GM18499 (cell line): ENCODE measurements at regions not wholly inside any gene's neighbourhood (a gene's known extent, or its start where the extent isn't known, plus 50 kb on each side); places are given as distances from the start of the nearest gene placed in this dataset.

ENCODE experiments used
- ATAC-seq: cut with Tn5 transposase; IDR thresholded peaks from one replicate; pipeline ENCODE4 v1.9.1; 2021; ENCODE audit warnings: moderate number of reproducible peaks; ENCODE audit not compliant: insufficient read depth, unreplicated experiment

DNA sequence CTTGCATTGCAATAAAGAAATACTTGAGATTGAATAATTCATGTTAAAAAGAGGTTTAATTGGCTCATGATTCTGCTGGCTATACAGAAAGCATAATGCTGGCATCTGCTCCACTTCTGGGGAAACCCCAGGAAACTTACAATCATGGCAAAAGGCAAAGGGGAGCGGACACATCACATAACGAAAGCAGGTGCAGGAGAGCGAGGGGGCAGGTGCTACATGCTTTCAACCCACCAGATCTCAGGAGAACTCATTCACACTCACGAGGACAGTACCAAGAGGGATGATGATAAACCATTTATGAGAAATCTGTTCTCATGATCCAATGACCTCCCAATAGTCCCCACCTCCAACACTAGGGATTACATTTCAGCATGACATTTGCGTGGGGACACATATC lies 172.6 kb downstream of the RASSF9 start:
- no peak for ATAC-seq

DNA sequence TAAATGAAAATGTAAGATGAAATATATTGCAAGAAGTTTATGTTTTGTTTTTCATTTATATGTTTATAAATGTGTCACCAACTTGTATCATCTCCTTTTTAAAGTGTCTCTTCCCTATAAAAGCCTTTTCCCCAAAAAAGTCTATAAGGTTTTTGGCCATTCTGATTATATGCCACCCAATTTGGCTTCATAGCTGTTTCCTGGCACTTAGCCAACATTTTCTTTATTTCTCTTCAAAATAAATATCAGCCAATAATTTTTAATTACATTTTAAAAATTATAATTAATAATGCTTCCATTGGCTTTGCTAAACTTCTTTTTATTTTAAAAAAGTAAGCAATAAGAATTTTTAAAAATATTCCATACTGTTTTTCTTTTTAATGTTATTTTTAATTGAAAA lies 171.8 kb downstream of the RASSF9 start:
- no peak for ATAC-seq

GRCh38 chr12:85669911-85670310 lies 166.3 kb downstream of the RASSF9 start:
- no peak for ATAC-seq

DNA sequence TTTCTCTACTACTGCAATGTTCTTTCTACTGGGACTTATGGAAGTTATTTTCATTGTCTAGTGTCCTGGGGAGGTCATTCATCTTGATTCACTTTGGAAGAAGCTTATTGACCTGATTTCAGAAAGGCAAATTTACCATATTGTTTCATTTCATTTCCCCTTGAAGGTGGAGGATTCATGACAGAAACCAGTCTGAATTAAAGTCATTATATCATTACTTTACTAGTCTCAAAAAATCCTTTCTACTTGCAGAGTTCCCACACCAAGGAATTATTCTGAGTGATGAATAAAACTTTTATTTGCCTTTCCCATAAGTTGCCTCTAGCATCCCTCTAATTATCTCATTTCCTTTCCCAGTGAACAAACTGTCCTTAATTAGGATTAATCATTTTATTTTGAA lies 163.8 kb downstream of the RASSF9 start:
- no peak for ATAC-seq

- no peak for ATAC-seq
Measured at GRCh38 chr12:85673921-85674420, 162.2 kb downstream of the RASSF9 start.

DNA sequence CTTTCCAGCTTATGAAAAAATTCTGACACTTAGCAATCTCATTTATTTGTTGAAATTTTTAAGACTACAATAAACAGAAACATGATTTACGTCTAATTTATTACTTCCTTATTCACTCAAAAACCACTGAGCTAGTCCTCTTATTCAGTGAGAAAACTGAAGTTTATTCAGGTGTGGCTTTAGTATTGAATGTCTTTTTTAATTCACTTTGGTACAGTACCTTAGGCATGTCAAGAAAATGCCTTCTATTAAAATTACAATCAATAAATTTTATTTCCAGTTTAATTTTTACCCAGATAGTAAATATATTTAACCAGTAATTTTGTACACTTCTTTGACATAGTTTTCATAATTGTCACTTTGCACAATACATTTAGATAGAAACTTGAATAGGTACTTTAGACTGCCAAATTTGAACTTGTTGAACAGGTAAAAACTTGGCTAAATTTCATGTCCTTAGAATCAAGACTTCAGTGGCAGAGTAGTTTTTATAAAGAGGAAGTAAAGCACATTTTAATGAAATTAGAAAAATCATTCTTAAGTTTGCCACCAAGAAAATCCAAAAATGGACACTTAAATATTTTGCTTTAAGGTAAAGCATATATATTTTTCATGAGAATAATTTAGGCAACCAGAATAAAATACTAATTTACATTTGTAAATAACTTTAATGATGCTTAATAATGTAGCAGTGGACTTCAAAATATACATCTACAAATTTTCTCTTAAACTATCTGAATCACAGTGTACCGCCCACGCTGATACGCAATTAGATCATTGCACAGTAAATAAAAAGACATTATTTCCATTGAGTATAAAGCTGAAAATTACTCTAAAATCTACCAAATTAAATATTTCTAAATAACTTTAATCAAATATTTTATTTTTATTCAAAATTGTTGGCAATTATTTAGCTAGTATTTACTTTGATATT lies 159.1 kb downstream of the RASSF9 start:
- ATAC-seq, result no peak

GRCh38 chr12:85679296-85679695 lies 156.9 kb downstream of the RASSF9 start:
- no peak for ATAC-seq

DNA sequence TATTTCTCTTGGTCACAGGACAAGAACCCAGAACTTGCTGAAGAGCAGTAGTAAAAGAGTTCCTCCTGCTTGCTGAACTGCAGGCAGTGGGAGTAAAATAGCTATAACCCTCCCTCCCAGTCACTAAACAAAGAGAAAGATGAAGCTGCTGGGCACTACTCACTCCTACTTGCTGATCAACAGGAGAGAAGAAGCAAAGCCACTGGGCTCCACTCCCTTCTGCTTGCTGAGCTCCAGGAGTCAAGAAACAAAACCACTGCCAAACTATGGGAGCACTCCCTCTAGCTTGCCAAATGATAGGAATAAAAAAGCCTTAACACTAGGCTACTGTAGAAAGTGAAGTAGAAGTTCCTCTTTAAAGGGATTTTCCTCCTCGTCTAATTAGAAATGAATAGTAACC lies 155.3 kb downstream of the RASSF9 start:
- no peak for ATAC-seq

GRCh38 chr12:85681333-85681732 lies 154.9 kb downstream of the RASSF9 start:
- no peak for ATAC-seq

GRCh38 chr12:85683051-85683450 lies 153.2 kb downstream of the RASSF9 start:
- no peak for ATAC-seq

DNA sequence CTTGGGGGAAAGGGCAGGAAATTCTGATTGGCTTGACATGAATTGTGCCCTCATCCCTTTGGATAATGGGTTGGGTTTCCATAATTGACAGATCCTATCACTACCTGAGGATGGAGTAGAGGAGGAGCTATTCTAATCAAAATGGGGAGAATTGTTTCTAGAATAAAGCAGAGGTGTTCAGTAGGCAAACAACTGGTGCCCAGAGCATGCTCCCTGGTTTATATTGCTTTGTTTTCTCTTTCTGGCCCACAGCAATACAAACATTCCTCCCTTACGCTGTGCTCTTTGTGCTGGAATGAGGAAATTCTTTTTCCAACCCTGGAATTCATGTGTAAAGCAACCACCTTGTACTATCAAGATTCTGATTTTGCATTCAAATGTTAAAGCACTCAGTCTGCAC lies 147.4 kb downstream of the RASSF9 start:
- ATAC-seq, result no peak

- ATAC-seq, result no peak
Measured at GRCh38 chr12:85690146-85690545, 146.1 kb downstream of the RASSF9 start.

DNA sequence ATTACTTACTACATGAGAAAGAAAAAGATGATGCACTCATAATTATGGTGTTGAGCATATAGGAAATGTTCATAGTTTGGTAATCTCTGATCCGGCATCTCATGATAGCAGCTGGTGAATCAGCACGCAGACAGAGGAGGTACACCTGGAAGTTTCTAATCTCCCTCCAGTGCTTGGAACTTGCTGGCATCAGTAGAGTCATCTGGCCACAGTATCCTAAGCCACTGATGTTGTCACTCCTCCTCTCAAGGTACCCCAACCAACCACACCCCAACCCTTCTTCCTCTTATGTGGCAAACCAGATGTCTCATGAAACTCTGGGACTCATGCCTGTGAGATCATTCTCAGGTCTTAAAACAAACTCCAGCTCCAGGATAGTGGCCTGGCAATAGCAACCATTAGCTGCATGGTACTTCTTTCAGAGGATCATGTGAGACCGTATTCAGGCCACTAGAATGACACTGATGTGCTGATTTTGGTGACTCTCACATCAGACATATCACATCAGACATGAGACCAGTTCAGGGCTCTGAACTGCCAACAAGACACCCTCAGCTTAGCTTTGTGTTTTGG lies 143.0 kb downstream of the RASSF9 start:
- ATAC-seq, result no peak

GRCh38 chr12:85695097-85695715 lies 141.0 kb downstream of the RASSF9 start:
- no peak for ATAC-seq

DNA sequence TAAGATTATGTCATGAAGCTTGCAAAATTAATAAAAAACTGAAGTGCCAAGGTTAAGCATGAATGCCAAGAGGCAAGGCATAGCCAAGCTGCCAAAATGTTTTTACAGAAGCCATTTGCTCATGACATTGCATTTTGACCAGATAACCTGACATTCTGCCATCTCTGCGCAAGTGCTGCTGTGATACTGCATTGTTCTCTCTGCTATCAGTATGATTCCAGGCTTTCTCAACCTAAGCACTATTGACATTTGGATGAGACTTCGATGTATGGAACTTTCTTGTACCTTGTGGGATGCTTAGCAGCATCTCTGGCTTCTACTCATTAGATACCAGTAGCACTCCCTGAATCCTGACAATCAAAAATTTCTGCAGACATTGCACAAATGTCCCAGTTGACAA lies 139.2 kb downstream of the RASSF9 start:
- no peak for ATAC-seq

DNA sequence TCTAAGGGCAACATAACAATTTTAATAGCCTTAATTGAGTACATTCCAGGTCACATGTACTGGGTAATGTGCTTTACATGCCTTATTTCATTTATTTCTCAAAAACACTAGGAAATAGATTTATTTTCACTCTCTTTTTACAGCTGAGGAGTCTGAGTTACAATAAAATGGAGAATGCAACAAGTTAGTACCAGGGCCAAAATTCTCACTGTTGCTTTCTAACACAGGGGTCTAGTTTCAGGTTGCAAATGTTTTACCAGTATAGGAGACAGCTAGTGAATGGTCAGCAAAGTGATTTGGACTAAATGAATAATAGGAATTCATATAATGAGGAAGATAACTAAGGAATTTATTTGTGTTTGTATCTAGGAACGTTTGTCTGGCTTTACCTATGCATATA lies 137.3 kb downstream of the RASSF9 start:
- ATAC-seq, result no peak

DNA sequence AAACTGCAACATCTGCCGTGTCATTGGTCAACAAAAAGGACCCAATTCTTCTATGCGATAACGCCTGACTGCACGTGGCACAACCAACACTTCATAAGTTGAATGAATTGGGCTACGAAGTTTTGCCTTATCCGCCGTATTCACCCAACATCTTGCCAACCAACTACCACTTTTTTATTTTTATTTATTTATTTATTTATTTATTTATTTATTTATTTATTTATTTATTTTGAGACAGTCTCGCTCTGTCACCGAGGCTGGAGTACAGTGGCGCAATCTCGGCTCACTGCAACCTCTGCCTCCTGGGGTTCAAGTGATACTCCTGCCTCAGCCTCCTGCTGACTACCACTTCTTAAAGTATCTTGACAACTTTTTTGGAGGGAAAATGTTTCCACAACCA lies 127.4 kb downstream of the RASSF9 start:
- no peak for ATAC-seq

- ATAC-seq, result no peak
Measured at GRCh38 chr12:85711735-85712390, 124.3 kb downstream of the RASSF9 start.

GRCh38 chr12:85713373-85713772 lies 122.8 kb downstream of the RASSF9 start:
- no peak for ATAC-seq

GRCh38 chr12:85714425-85714824 lies 121.8 kb downstream of the RASSF9 start:
- no peak for ATAC-seq
